HepG2 (cell line): ENCODE measurements at regions not wholly inside any gene's neighbourhood (a gene's known extent, or its start where the extent isn't known, plus 50 kb on each side); places are given as distances from the start of the nearest gene placed in this dataset.

Experiments used
- ARHGAP35 ChIP-seq: sonication (generic); formaldehyde crosslinking; IDR thresholded peaks from 2 replicates; pipeline ENCODE4 v1.9.0; 2022; ENCODE audit warnings: mild to moderate bottlenecking, inconsistent platforms, moderate library complexity, missing genetic modification reagents, borderline replicate concordance
- ARID2 ChIP-seq: sonication (generic); formaldehyde crosslinking; IDR thresholded peaks from 2 replicates; pipeline ENCODE4 v1.8.1; 2022; ENCODE audit warnings: mild to moderate bottlenecking, missing genetic modification reagents, borderline replicate concordance
- ELF4 ChIP-seq: sonication (generic); formaldehyde crosslinking; IDR thresholded peaks from 2 replicates; pipeline ENCODE4 v1.5.0; 2020; ENCODE audit warnings: missing genetic modification reagents, mild to moderate bottlenecking, moderate library complexity, borderline replicate concordance
- FIP1L1 ChIP-seq: fragments of 200-400 bp; formaldehyde crosslinking; IDR thresholded peaks from 2 replicates; pipeline ENCODE4 v1.6.1; 2018; ENCODE audit warnings: low read depth, mild to moderate bottlenecking, low read length, moderate library complexity, borderline replicate concordance; ENCODE audit not compliant: insufficient read depth
- FOSL2 ChIP-seq: sonication (generic); formaldehyde crosslinking; IDR thresholded peaks from 2 replicates; pipeline ENCODE4 v1.4.0; 2020; ENCODE audit warnings: missing genetic modification reagents
- HIC2 ChIP-seq: sonication (generic); formaldehyde crosslinking; IDR thresholded peaks from 2 replicates; pipeline ENCODE4 v1.9.0; 2022; ENCODE audit warnings: low read depth, missing genetic modification reagents
- HOMEZ ChIP-seq: IDR thresholded peaks from 2 replicates; pipeline ENCODE4 v1.6.1; 2016; ENCODE audit warnings: low read depth
- KDM3A ChIP-seq: IDR thresholded peaks from 2 replicates; pipeline ENCODE4 v1.6.1; 2018; ENCODE audit warnings: low read depth, missing compliant biosample characterization
- KLF13 ChIP-seq: sonication (generic); formaldehyde crosslinking; IDR thresholded peaks from 2 replicates; pipeline ENCODE4 v1.4.0; 2020; ENCODE audit warnings: mild to moderate bottlenecking, missing genetic modification reagents
- NBN ChIP-seq: fragments of 450-650 bp; conservative IDR thresholded peaks from 2 replicates; pipeline ENCODE4 v1.6.1; 2017
- PITX1 ChIP-seq: sonication (generic); formaldehyde crosslinking; IDR thresholded peaks from 2 replicates; pipeline ENCODE4 v1.5.1; 2020; ENCODE audit warnings: mild to moderate bottlenecking, missing genetic modification reagents
- PTBP1 ChIP-seq: fragments of 200-400 bp; formaldehyde crosslinking; IDR thresholded peaks from 2 replicates; pipeline ENCODE4 v1.6.1; 2018; ENCODE audit warnings: low read length, low read depth; ENCODE audit not compliant: poor library complexity, severe bottlenecking
- REXO4 ChIP-seq: sonication (generic); formaldehyde crosslinking; IDR thresholded peaks from 2 replicates; pipeline ENCODE4 v1.8.0; 2022; ENCODE audit warnings: missing genetic modification reagents, mild to moderate bottlenecking, borderline replicate concordance
- RFX5 ChIP-seq: IDR thresholded peaks from 2 replicates; pipeline ENCODE4 v1.6.1; 2011; ENCODE audit warnings: low read depth, low read length, improper control_type of control experiment
- SOX13 ChIP-seq, 3 experiments: fragments of 450-650 bp in 1 of 3; sonication (generic) in 1 of 3; formaldehyde crosslinking in 1 of 3; IDR thresholded peaks in 2 of 3; conservative IDR thresholded peaks in 1 of 3; 2 replicates each; pipeline versions ENCODE4 v1.5.0 to v1.6.1; 2016 to 2020; ENCODE audit warnings: antibody characterized with exemption in 1 of 3, mild to moderate bottlenecking in 1 of 3, missing compliant biosample characterization in 1 of 3, missing genetic modification reagents in 1 of 3, moderate library complexity in 1 of 3
- SP2 ChIP-seq: sonication (generic); formaldehyde crosslinking; IDR thresholded peaks from 2 replicates; pipeline ENCODE4 v1.5.1; 2020; ENCODE audit warnings: mild to moderate bottlenecking, missing genetic modification reagents
- TGIF2 ChIP-seq: IDR thresholded peaks from 2 replicates; pipeline ENCODE4 v1.6.1; 2016; ENCODE audit warnings: control low read depth, missing compliant biosample characterization
- THAP7 ChIP-seq: sonication (generic); formaldehyde crosslinking; IDR thresholded peaks from 2 replicates; pipeline ENCODE4 v1.8.1; 2023; ENCODE audit warnings: mild to moderate bottlenecking, missing genetic modification reagents
- YY1 ChIP-seq: IDR thresholded peaks from 2 replicates; pipeline ENCODE4 v1.6.1; 2011; ENCODE audit warnings: low read length, low read depth, moderate library complexity, mild to moderate bottlenecking; ENCODE audit not compliant: insufficient read depth, insufficient replicate concordance
- ZC3H13 ChIP-seq: sonication (generic); formaldehyde crosslinking; IDR thresholded peaks from 2 replicates; pipeline ENCODE4 v1.8.1; 2023; ENCODE audit warnings: mild to moderate bottlenecking, missing genetic modification reagents, moderate library complexity
- ZMYM2 ChIP-seq: sonication (generic); formaldehyde crosslinking; IDR thresholded peaks from 2 replicates; pipeline ENCODE4 v1.8.0; 2022; ENCODE audit warnings: mild to moderate bottlenecking, missing genetic modification reagents
- ZNF282 ChIP-seq: fragments of 450-650 bp; IDR thresholded peaks from 2 replicates; pipeline ENCODE4 v1.6.1; 2018; ENCODE audit not compliant: partially characterized antibody
- ZNF460 ChIP-seq: sonication (generic); formaldehyde crosslinking; IDR thresholded peaks from 2 replicates; pipeline ENCODE4 v1.5.1; 2020; ENCODE audit warnings: missing genetic modification reagents, mild to moderate bottlenecking, borderline replicate concordance
- ZNF510 ChIP-seq: sonication (generic); formaldehyde crosslinking; IDR thresholded peaks from 2 replicates; pipeline ENCODE4 v1.4.0; 2020; ENCODE audit warnings: low read depth, mild to moderate bottlenecking, missing genetic modification reagents
- ZNF672 ChIP-seq: sonication (generic); formaldehyde crosslinking; IDR thresholded peaks from 2 replicates; pipeline ENCODE4 v1.8.1; 2022; ENCODE audit warnings: missing genetic modification reagents
- ZNF75D ChIP-seq: sonication (generic); formaldehyde crosslinking; IDR thresholded peaks from 2 replicates; pipeline ENCODE4 v1.8.1; 2023; ENCODE audit warnings: missing genetic modification reagents, mild to moderate bottlenecking, borderline replicate concordance
- ZNF768 ChIP-seq: sonication (generic); formaldehyde crosslinking; IDR thresholded peaks from 2 replicates; pipeline ENCODE4 v1.4.0; 2020; ENCODE audit warnings: missing genetic modification reagents
- ZNF883 ChIP-seq: sonication (generic); formaldehyde crosslinking; IDR thresholded peaks from 2 replicates; pipeline ENCODE4 v1.5.1; 2020; ENCODE audit warnings: mild to moderate bottlenecking, missing genetic modification reagents; ENCODE audit errors: not compliant biosample characterization

GRCh38 chr9:79489261-79490000 lies 82.3 kb upstream of the TLE4 start (continued):
- TF ChIP-seq SOX13 (IDR thresholded peaks at IDR 0.05) (peak; percentile 50; the same call in 1 of the 2 replicates), SOX13 (CRISPR knock-in tag; conservative IDR thresholded peaks at IDR 0.05 in 1 of 2, IDR thresholded peaks at IDR 0.05 in 1 of 2) (peak in 1 of 2 experiments; percentile 86; a peak in 2 of 4 replicates), FOSL2 (CRISPR knock-in tag) (peak; percentile 81), REXO4 (CRISPR knock-in tag) (no peak), PTBP1 (no peak), ARHGAP35 (no peak), ZNF672 (CRISPR knock-in tag) (no peak), TGIF2 (CRISPR knock-in tag) (no peak), ZNF282 (no peak), NBN (no peak), ZMYM2 (CRISPR knock-in tag) (no peak), ARID2 (CRISPR knock-in tag) (no peak), RFX5 (no peak), KDM3A (CRISPR knock-in tag) (no peak), ZNF460 (CRISPR knock-in tag) (no peak), ZNF768 (CRISPR knock-in tag) (no peak), THAP7 (CRISPR knock-in tag) (no peak), ZNF883 (CRISPR knock-in tag) (no peak), HOMEZ (CRISPR knock-in tag) (no peak), KLF13 (CRISPR knock-in tag) (no peak), PITX1 (peak; percentile 91; the same call in 1 of the 2 replicates), ZNF510 (no peak), ZC3H13 (no peak), SP2 (no peak), HIC2 (no peak), ELF4 (no peak), FIP1L1 (no peak), ZNF75D (CRISPR knock-in tag) (no peak), YY1 (no peak)
